ENCODE measurements at regions not wholly inside any gene's neighbourhood (a gene's known extent, or its start where the extent isn't known, plus 50 kb on each side); places are given as distances from the start of the nearest gene placed in this dataset.

DNA sequence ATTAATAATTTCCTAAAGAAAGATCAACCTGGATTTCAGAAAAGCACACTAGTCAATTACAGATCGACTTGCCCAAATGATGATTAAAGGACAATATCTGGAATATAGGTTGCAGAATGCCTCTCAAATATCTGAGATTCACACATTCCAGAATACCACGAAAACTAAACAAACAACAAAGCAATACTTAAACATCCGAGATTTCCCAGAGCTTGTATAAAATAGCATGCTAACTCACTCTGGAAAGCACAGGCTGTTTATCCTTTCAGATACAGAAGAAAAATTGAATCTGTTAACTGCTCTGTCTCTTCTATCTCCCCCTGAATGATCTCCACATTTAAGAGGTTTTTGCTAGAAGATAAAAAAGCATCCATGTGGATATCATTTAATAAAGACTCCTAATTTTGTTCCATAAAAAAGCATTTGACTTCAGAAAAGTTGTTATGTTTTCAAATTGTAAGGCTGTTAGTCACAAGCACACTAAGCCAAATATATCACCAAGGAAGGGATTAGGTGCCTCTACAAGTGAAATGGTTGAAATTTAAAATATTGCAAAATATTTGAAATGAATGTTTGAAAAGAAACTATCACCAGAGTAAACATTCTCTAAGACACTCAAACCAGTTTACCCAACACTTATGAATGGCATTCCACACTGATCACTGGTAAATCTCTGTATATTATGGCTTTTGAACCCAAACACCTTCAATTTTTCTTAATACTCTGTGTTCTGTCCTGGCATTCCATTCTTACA lies 865.1 kb upstream of the ADAMTS5 start:
- Histone ChIP-seq H3K4me1 (no peaks in the 10 kb centered on the region), H3K4me3 (no peak overlapping the region), H3K27ac (no peak overlapping the region), H3K36me3 (no peaks in the 10 kb centered on the region), H3K27me3 (no peaks in the 10 kb centered on the region), H3K9me3 (peaks cover 0 to 10% of the 10 kb centered on the region in 2 donors)
- TF ChIP-seq, protein P1, sequence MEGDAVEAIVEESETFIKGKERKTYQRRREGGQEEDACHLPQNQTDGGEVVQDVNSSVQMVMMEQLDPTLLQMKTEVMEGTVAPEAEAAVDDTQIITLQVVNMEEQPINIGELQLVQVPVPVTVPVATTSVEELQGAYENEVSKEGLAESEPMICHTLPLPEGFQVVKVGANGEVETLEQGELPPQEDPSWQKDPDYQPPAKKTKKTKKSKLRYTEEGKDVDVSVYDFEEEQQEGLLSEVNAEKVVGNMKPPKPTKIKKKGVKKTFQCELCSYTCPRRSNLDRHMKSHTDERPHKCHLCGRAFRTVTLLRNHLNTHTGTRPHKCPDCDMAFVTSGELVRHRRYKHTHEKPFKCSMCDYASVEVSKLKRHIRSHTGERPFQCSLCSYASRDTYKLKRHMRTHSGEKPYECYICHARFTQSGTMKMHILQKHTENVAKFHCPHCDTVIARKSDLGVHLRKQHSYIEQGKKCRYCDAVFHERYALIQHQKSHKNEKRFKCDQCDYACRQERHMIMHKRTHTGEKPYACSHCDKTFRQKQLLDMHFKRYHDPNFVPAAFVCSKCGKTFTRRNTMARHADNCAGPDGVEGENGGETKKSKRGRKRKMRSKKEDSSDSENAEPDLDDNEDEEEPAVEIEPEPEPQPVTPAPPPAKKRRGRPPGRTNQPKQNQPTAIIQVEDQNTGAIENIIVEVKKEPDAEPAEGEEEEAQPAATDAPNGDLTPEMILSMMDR (IDR thresholded peaks at IDR 0.05) = no peak
- DNase-seq (ENCODE audit: low spot score) = no peak

DNA sequence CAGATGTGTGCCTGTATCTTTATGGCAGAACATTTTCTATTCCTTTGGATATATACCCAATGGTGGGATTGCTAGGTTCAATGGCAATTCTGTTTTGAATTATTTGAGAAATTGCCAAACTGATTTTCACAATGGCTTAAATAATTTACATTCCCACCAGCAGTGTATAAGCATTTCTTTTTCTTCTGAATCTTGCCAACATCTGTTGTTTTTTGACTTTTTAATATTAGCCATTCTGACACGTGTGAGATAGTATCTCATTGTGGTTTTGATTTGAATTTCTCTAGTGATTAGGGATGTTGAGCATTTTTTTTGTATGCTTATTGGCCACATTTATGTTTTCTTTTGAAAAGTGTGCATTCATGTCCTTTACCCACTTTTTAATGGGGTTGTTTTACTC lies 864.3 kb upstream of the ADAMTS5 start:
- H3K27ac ChIP-seq = no peak overlapping the region
- TF ChIP-seq, protein P1 (IDR thresholded peaks at IDR 0.05) = no peak

DNA sequence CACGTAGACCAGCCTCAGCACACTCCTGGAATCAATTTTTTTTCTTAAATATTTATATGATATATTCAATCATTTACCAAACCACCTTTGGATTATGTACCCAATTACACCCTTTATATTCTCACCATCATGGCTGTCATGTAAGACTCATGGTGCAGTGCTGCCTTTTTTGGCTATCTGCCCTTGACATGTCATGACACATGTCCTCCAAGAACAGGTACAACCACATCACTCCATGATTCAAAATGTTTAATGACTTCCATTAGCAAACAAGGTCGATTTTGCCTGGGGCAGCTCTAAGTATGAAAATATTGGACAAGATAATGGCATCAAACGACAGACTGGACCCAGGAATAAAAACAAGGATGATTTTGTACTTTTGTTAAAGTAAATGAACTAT lies 861.1 kb upstream of the ADAMTS5 start:
- H3K27ac ChIP-seq = no peak overlapping the region
- no peaks in the 10 kb centered on the region for H3K9me3 ChIP-seq
- no peaks in the 10 kb centered on the region for H3K4me1 ChIP-seq
- H3K27me3 ChIP-seq = no peaks in the 10 kb centered on the region
- TF ChIP-seq, protein P1 (IDR thresholded peaks at IDR 0.05) = no peak
- H3K4me3 ChIP-seq = no peak overlapping the region
- no peaks in the 10 kb centered on the region for H3K36me3 ChIP-seq
- DNase-seq (ENCODE audit: low spot score) = no peak

More for the DNA sequence above, 864.3 kb upstream of the ADAMTS5 start:
- no peaks in the 10 kb centered on the region for H3K27me3 ChIP-seq
- no peaks in the 10 kb centered on the region for H3K4me1 ChIP-seq
- no peak overlapping the region for H3K4me3 ChIP-seq
- H3K9me3 ChIP-seq = peaks cover 0 to 10% of the 10 kb centered on the region in 2 donors
- no peak for DNase-seq (ENCODE audit: low spot score)
- no peaks in the 10 kb centered on the region for H3K36me3 ChIP-seq

DNA sequence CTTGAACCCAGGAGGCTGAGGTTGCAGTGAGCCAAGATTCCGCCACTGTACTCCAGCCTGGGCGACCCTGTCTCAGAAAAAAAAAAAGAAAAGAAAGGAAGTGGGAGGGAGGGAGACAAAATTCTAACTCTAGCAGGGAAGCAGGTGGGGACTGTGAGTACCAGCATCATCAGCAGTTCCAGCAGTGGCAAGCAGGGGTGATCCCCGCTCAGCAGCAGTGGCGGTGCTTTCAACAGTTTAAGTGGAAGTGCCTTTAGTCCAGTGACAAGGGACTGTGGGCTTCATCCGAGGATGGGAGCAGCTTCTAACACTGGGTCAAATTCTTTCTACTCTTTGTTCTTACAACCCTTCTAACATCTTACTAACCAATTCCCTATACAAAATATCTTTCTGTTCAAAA lies 858.1 kb upstream of the ADAMTS5 start:
- no peak for DNase-seq (ENCODE audit: low spot score)
- H3K36me3 ChIP-seq = no peaks in the 10 kb centered on the region
- no peaks in the 10 kb centered on the region for H3K9me3 ChIP-seq
- no peak overlapping the region for H3K4me3 ChIP-seq
- no peak overlapping the region for H3K27ac ChIP-seq
- no peaks in the 10 kb centered on the region for H3K27me3 ChIP-seq
- H3K4me1 ChIP-seq = no peaks in the 10 kb centered on the region
- TF ChIP-seq, protein P1 (IDR thresholded peaks at IDR 0.05) = no peak

DNA sequence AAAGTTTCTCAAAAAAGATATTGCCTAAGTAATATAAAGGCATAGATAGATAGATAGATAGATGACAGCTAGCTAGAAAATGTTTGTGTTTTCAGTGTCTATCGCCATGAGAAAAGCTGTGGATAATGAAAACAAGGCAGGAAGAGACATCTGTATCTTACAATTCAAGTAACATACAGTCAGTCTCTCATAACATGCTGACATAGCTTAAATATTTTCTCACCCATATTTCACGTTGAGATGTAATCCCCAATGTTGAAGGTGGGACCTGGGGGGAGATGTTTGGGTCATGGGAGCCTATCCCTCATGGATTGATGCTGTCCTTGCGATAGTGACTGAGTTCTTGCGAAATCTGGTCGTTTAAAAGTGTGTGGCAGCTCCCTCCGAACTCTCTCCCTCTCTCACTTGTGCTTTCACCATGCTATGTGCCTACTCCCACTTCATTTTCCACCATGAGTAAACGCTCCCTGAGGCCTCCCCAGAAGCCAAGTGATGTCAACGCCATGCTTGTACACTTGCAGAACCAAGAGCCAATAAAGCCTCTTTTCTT lies 856.8 kb upstream of the ADAMTS5 start:
- Histone ChIP-seq H3K36me3 (no peaks in the 10 kb centered on the region), H3K27ac (no peak overlapping the region), H3K4me3 (no peak overlapping the region), H3K4me1 (peaks cover 0 to 2% of the 10 kb centered on the region in 2 donors), H3K27me3 (no peaks in the 10 kb centered on the region), H3K9me3 (no peaks in the 10 kb centered on the region)
- no peak for DNase-seq (ENCODE audit: low spot score)
- TF ChIP-seq, protein P1 (IDR thresholded peaks at IDR 0.05) = no peak
